ENCODE measurements at regions not wholly inside any gene's neighbourhood (a gene's known extent, or its start where the extent isn't known, plus 50 kb on each side); places are given as distances from the start of the nearest gene placed in this dataset.

- TF ChIP-seq, protein P1, sequence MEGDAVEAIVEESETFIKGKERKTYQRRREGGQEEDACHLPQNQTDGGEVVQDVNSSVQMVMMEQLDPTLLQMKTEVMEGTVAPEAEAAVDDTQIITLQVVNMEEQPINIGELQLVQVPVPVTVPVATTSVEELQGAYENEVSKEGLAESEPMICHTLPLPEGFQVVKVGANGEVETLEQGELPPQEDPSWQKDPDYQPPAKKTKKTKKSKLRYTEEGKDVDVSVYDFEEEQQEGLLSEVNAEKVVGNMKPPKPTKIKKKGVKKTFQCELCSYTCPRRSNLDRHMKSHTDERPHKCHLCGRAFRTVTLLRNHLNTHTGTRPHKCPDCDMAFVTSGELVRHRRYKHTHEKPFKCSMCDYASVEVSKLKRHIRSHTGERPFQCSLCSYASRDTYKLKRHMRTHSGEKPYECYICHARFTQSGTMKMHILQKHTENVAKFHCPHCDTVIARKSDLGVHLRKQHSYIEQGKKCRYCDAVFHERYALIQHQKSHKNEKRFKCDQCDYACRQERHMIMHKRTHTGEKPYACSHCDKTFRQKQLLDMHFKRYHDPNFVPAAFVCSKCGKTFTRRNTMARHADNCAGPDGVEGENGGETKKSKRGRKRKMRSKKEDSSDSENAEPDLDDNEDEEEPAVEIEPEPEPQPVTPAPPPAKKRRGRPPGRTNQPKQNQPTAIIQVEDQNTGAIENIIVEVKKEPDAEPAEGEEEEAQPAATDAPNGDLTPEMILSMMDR (conservative IDR thresholded peaks at IDR 0.05 in 1 of 2, IDR thresholded peaks at IDR 0.05 in 1 of 2; ENCODE audit: extremely low read depth in 1 of 2, insufficient read depth in 1 of 2, low read depth in 1 of 2, low read length in 2 of 2) = no peak
- TF ChIP-seq EZH2 (IDR thresholded peaks at IDR 0.05; ENCODE audit: borderline replicate concordance, low read length) = no peak
Measured at GRCh38 chr4:38204339-38205035, 244.3 kb downstream of the PTTG2 start.
